Thoracic aorta (tissue), 2 donors: ENCODE measurements at regions not wholly inside any gene's neighbourhood (a gene's known extent, or its start where the extent isn't known, plus 50 kb on each side); places are given as distances from the start of the nearest gene placed in this dataset.
"Not testable (repeated sequence)": the region's sequence is repeated elsewhere in the genome, so short reads cannot be mapped to it uniquely, and the experiment has no call there.

ENCODE experiments used
- ATAC-seq: fragments of 150-250 bp; one replicate; pipeline ENCODE4 v1.8.0; 2017; ENCODE audit warnings: low read depth; ENCODE audit not compliant: insufficient number of reproducible peaks, low FRiP score
- DNase-seq: peaks from one replicate; pipeline ENCODE4 v3.0.0-alpha.2; 2020; ENCODE audit warnings: low spot score
- H3K27ac ChIP-seq, 2 donors: fragments of 200-600 bp; sonication (generic); 1 replicate in 1 of 2; 2 replicates in 1 of 2; pipeline ENCODE4 v1.5.1; 2016; ENCODE audit warnings: mild to moderate bottlenecking in 2 of 2, moderate library complexity in 2 of 2
- H3K27me3 ChIP-seq: fragments of 200-600 bp; sonication (generic); replicated peaks from 2 replicates; pipeline ENCODE4 v1.6.0; 2016; ENCODE audit warnings: mild to moderate bottlenecking; ENCODE audit not compliant: insufficient read depth
- H3K36me3 ChIP-seq: fragments of 200-600 bp; sonication (generic); one replicate; pipeline ENCODE4 v1.5.1; 2016
- H3K4me1 ChIP-seq, 2 donors: fragments of 200-600 bp; sonication (generic); 1 replicate in 1 of 2; 2 replicates in 1 of 2; pipeline versions ENCODE4 v1.5.1 to v1.6.0; 2016; ENCODE audit warnings: low read depth in 2 of 2, mild to moderate bottlenecking in 1 of 2; ENCODE audit not compliant: control insufficient read depth in 1 of 2
- H3K4me3 ChIP-seq: fragments of 200-600 bp; sonication (generic); 2 replicates; pipeline ENCODE4 v1.5.1; 2016; ENCODE audit warnings: mild to moderate bottlenecking
- H3K9me3 ChIP-seq: fragments of 200-600 bp; sonication (generic); 2 replicates; pipeline ENCODE4 v1.5.1; 2016
- TF ChIP-seq, protein P1 (sequence below): fragments of 200-600 bp; sonication (generic); IDR thresholded peaks from one replicate; pipeline ENCODE4 v1.5.1; 2019; ENCODE audit warnings: antibody characterized with exemption

DNA sequence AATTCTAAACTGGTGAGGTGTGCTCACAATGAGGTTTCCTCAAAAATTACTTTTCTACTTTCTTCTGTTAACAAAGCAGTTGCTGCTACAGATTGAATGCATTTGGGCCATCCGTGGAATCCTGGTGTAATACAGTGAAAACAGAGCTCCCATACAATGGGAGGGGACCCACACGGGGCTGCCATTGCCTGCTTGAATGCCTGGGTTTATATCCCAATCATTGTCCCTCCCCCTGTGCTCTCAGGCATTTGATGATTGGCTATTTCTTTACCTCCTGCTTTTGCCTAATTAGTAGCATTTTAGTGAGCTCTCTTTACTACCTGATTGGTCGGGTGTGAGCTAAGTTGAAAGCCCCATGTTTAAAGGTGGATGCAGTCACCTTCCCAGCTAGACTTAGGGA is 52.9 kb upstream of the CSF1 start:
- DNase-seq, H3K9me3 ChIP-seq, ATAC-seq, H3K4me1 ChIP-seq, H3K27me3 ChIP-seq, H3K4me3 ChIP-seq, H3K36me3 ChIP-seq, H3K27ac ChIP-seq: not testable (repeated sequence)

GRCh38 chr1:109855986-109856385 is 54.7 kb upstream of the CSF1 start:
- H3K4me3 ChIP-seq, H3K9me3 ChIP-seq, H3K27me3 ChIP-seq, DNase-seq, ATAC-seq, H3K4me1 ChIP-seq, H3K27ac ChIP-seq, H3K36me3 ChIP-seq: not testable (repeated sequence)

DNA sequence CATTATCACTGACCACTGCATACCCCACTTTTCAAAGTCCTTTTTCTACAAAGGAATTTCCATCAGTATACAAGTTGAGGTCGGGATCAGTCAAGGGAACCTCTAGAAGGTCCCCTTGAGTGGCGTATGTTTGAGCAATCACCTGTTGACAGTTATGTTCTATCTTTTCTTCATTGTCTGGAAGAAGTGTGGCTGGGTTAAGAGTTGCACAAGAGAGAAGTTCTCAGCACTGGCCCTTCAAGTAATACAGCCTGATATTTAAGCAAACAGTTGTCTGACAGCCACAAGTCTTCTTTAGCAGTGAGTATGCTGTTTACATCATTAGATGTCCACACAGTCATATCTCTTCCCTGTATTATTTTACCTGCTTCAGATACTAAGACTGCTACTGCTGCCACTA is 56.7 kb upstream of the CSF1 start:
- ATAC-seq, H3K4me1 ChIP-seq, H3K27ac ChIP-seq, DNase-seq, H3K9me3 ChIP-seq, H3K36me3 ChIP-seq, H3K27me3 ChIP-seq, H3K4me3 ChIP-seq: not testable (repeated sequence)

GRCh38 chr1:109852221-109853015 is 58.2 kb upstream of the CSF1 start:
- ATAC-seq, H3K36me3 ChIP-seq, H3K9me3 ChIP-seq, H3K27ac ChIP-seq, H3K4me1 ChIP-seq, DNase-seq, H3K27me3 ChIP-seq, H3K4me3 ChIP-seq: not testable (repeated sequence)

GRCh38 chr1:109850827-109851226 is 59.8 kb upstream of the CSF1 start:
- ATAC-seq, result no peak
- no peaks in the 10 kb centered on the region for H3K36me3 ChIP-seq

DNA sequence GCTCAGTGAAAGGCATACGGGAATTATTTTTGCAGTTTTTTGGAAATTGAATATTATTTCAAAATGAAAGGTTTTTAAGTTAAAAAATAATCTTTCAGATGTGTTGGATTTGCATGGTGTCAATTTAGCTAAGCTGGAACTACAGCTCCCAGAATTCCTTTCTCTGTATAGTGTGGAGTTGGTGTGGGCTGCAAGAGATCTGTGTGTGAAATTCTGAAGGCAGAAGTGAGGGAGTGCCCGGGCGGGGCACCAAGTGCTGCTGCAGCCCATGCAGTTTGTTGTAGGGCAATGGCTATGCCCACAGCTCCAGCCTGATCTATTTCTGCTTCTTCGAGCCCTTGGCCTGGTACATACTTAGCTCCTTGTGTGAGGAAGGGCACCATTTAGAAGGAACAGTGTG is 60.5 kb upstream of the CSF1 start:
- no peaks in the 10 kb centered on the region for H3K4me1 ChIP-seq
- H3K9me3 ChIP-seq, result no peaks in the 10 kb centered on the region
- no peaks in the 10 kb centered on the region for H3K36me3 ChIP-seq
- H3K4me3 ChIP-seq, result no peak overlapping the region
- DNase-seq (no peak), ATAC-seq (no peak)
- TF ChIP-seq, protein P1, sequence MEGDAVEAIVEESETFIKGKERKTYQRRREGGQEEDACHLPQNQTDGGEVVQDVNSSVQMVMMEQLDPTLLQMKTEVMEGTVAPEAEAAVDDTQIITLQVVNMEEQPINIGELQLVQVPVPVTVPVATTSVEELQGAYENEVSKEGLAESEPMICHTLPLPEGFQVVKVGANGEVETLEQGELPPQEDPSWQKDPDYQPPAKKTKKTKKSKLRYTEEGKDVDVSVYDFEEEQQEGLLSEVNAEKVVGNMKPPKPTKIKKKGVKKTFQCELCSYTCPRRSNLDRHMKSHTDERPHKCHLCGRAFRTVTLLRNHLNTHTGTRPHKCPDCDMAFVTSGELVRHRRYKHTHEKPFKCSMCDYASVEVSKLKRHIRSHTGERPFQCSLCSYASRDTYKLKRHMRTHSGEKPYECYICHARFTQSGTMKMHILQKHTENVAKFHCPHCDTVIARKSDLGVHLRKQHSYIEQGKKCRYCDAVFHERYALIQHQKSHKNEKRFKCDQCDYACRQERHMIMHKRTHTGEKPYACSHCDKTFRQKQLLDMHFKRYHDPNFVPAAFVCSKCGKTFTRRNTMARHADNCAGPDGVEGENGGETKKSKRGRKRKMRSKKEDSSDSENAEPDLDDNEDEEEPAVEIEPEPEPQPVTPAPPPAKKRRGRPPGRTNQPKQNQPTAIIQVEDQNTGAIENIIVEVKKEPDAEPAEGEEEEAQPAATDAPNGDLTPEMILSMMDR, result no peak
- no peaks in the 10 kb centered on the region for H3K27me3 ChIP-seq
- no peak overlapping the region for H3K27ac ChIP-seq

More at GRCh38 chr1:109850827-109851226, 59.8 kb upstream of the CSF1 start:
- TF ChIP-seq, protein P1, result no peak
- H3K4me3 ChIP-seq, result no peak overlapping the region
- H3K9me3 ChIP-seq, result no peaks in the 10 kb centered on the region
- no peak overlapping the region for H3K27ac ChIP-seq
- no peaks in the 10 kb centered on the region for H3K4me1 ChIP-seq
- H3K27me3 ChIP-seq, result no peaks in the 10 kb centered on the region
- DNase-seq, result no peak

- no peak for DNase-seq
- Histone ChIP-seq H3K4me3 (no peak overlapping the region), H3K27ac (no peak overlapping the region), H3K36me3 (no peaks in the 10 kb centered on the region), H3K9me3 (no peaks in the 10 kb centered on the region), H3K27me3 (no peaks in the 10 kb centered on the region), H3K4me1 (no peaks in the 10 kb centered on the region)
- ATAC-seq, result no peak
- TF ChIP-seq, protein P1, result no peak
Observed at GRCh38 chr1:109849655-109850054, 61.0 kb upstream of the CSF1 start.
